ENCODE measurements at regions not wholly inside any gene's neighbourhood (a gene's known extent, or its start where the extent isn't known, plus 50 kb on each side); places are given as distances from the start of the nearest gene placed in this dataset.
A peak's percentile ranks its signal among the peaks of the same experiment; 100 is the strongest.
"Not testable (repeated sequence)": the region's sequence is repeated elsewhere in the genome, so short reads cannot be mapped to it uniquely, and the experiment has no call there.

GRCh38 chr15:77896147-77897112 is 181.1 kb downstream of the TBC1D2B start:
- not testable (repeated sequence) for DNase-seq

DNA sequence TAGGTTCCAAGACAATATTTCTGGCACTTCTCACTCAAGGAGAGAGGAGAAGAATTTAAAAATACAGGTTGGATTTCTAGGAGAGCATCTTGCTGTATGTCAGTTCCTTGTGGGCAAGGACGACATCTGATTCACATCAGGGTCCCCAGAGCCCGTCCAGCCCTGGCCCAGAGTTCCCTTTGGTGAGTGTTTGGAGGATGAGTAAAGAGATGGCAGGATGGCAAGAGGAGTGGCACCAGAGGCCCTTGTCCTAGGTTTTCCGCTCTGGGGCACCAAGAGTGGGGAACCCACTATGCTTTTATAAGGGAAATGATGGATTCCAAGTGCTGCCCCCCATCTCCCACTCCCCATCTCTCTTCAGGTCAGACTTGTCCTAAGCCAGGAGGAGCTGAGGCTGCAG is 181.8 kb downstream of the TBC1D2B start:
- peak; percentile 22 for DNase-seq

DNA sequence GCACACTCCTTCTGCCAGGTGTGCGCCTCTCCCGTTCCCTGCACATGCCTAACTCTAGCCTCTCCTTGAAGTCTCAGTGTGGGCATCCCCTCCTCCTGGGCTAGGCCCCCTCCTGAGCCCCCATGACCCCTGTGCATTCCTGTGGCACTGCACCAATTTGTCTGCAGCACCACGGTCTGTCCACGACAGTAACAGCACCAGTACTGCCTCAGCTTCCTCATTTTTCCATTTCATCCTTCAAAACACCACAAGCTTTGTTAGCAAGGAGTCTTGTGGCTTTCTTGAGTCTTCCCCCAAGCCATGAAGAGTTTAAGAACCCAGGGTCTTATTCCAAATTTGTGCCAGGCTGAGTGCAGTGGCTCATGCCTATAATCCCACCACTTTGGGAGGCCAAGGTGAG is 182.4 kb downstream of the TBC1D2B start:
- not testable (repeated sequence) for DNase-seq

DNA sequence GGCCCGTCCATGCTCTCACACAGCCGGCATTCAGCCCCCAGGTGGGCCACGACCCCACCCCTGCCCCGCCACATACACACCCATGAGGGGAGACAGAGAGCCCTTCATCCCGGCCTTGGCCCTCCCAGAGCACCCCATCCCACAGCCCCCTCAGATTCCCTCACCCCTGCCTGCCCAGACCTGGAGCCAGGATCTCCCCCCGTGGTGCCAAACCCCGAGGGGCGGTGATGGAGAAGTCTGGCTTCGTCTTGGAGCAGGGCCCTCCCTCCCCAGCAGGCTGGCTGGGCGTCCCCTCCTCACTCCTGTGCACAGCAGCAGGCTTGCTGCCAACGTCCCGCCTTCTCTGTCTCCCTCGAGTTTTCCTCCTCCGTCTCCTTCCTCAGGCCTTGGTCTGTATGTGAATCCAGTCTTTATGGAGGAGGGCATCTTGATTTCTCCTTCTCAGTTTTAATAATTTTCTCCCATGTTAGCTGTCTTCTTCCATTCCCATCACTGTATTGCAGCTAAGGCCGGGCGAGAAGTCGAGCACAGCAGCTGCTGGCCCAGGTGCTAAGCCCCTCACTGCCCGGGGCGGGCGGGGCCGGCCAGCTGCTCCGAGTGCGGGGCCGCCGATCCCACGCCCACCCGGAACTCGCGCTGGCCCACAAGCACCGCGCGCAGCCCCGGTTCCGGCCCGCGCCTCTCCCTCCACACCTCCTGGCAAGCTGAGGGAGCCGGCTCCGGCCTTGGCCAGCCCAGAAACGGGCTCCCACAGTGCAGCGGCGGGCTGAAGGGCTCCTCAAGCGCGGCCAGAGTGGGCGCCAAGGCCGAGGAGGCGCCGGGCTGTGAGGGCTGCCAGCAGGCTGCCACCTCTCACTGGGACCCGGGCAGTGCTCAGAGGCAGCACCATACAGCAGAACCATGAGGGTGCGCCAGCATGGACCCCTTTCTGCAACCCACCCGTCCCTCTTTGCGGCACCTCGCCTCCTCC is 183.6 kb downstream of the TBC1D2B start:
- not testable (repeated sequence) for DNase-seq

GRCh38 chr15:77893246-77893645 is 184.3 kb downstream of the TBC1D2B start:
- DNase-seq = not testable (repeated sequence)

DNA sequence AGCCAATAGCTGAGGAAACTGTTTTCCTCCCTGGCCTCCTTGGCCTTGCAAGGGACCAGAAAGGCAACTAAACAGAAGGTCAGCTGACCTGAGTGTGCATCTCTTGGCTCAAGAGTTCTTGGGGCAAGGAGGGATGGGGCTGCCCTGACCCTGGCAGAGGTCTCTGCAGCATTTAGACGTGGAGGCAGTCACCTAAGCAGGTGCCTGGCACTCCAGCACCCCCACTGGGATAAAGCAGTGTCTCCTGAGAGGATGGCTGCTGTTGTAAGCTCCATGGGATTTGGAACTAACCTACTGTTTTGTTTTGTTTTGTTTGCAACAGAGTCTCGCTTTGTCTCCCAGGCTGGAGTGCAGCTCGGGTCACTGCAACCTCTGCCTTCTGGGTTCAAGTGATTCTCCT is 185.2 kb downstream of the TBC1D2B start:
- DNase-seq = no peak

GRCh38 chr15:77891862-77892261 is 185.6 kb downstream of the TBC1D2B start:
- not testable (repeated sequence) for DNase-seq

GRCh38 chr15:77890911-77891801 is 186.4 kb downstream of the TBC1D2B start:
- DNase-seq = peak; percentile 87

GRCh38 chr15:77889828-77890725 is 187.4 kb downstream of the TBC1D2B start:
- DNase-seq = not testable (repeated sequence)

GRCh38 chr15:77889009-77889806 is 188.3 kb downstream of the TBC1D2B start:
- peak; percentile 79 for DNase-seq

- not testable (repeated sequence) for DNase-seq
These were observed 189.7 kb downstream of the TBC1D2B start for GRCh38 chr15:77887563-77888429.

DNA sequence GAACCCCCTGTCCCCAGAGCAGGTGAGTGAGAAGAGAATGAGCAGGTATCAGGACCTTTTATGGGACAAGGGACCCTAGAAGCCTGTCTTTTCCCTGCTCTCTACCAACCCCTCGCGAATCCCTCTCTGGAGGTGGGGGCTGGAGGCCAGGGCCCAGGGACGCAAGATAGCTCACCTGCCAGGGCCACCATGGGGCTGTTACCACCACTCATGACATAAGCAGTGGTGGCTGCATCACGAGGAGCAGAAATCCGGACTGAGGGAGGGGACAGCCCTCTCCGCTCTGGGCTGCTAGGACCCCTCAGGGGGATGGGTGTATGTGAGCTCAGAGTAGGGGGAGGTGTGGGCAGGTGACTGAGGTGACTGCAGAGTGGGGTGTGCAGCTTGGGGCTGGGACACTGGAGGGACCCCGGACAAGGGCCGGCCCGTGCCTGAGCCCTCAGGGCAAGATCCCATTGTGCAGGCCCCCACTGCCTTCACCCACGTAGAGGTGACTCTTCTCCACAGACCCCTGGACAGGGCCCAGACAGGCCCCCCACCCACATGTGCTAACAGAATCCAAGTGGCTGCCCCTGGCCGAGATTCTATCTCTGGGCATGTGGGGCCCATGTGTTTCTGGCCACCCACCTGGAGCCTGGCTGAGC is 190.6 kb downstream of the TBC1D2B start:
- DNase-seq = no peak

GRCh38 chr15:77885877-77886500 is 191.5 kb downstream of the TBC1D2B start:
- DNase-seq = peak; percentile 9

DNA sequence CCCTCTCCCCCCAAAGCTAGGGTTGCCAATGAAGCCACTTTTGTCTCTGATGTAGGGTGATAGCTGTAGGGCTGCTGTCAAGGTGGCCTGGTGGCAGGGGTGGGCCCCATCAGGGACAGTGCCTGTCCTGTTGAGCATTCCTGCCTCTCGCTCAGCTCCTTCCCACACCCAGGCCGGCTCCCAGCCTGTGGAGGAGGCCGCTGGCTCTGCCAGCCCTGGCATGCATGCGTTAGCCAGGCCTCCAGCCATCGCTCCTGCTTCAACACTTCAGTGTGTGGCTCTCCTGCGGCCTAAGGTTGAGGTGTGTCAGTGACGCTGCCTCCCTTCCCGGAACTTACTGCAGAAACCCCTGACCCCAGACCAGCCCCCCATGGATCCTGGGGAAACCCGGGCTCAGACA is 194.5 kb downstream of the TBC1D2B start:
- DNase-seq = not testable (repeated sequence)

DNA sequence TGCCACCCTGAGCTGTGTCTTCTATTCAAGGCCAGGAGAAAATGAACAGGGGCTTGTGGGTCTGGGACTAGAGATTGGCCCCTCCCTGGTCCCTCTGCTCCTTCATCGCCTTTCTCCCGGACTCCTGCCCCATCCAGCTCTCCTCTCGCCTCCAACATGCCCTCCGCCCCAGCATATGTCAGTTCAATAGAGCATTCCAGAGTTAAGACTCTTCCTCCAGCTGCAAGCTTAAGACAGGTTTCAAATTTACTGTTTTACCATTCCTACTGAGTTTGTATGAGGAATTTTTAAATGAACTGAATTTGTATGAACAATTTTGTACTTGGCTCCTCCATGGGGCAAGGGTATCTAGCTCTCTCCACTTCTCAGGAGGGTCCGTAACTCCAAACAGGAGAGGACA is 195.6 kb downstream of the TBC1D2B start:
- no peak for DNase-seq

- DNase-seq = not testable (repeated sequence)
These were observed 196.0 kb downstream of the TBC1D2B start for GRCh38 chr15:77881535-77881934.

- peak; percentile 33 for DNase-seq
These were observed 198.0 kb downstream of the TBC1D2B start for GRCh38 chr15:77879466-77879865.
